Endodermal cell (in vitro differentiated cells): ENCODE measurements at regions not wholly inside any gene's neighbourhood (a gene's known extent, or its start where the extent isn't known, plus 50 kb on each side); places are given as distances from the start of the nearest gene placed in this dataset.

ENCODE experiments used
- DNase-seq: peaks from one replicate; pipeline ENCODE4 v3.0.0-alpha.2; 2017
- H3K27ac ChIP-seq: 2 replicates; pipeline ENCODE4 v1.5.1; 2013; ENCODE audit warnings: mild to moderate bottlenecking, low read depth, low read length, moderate library complexity
- H3K27me3 ChIP-seq: 2 replicates; pipeline ENCODE4 v1.6.1; 2013; ENCODE audit warnings: mild to moderate bottlenecking, low read length, moderate library complexity; ENCODE audit not compliant: insufficient read depth, control insufficient read depth, poor library complexity, severe bottlenecking
- H3K36me3 ChIP-seq: 2 replicates; pipeline ENCODE4 v1.7.0; 2013; ENCODE audit warnings: mild to moderate bottlenecking, low read length, moderate library complexity; ENCODE audit not compliant: control insufficient read depth, insufficient read depth
- H3K4me1 ChIP-seq: one replicate; pipeline ENCODE4 v1.7.0; 2013; ENCODE audit warnings: low read length; ENCODE audit not compliant: control insufficient read depth, insufficient read depth
- H3K4me3 ChIP-seq: 2 replicates; pipeline ENCODE4 v1.5.1; 2013; ENCODE audit warnings: mild to moderate bottlenecking, low read length, moderate library complexity
- H3K9ac ChIP-seq: 2 replicates; pipeline ENCODE4 v1.6.1; 2013; ENCODE audit warnings: mild to moderate bottlenecking, low read length, moderate library complexity; ENCODE audit not compliant: poor library complexity, severe bottlenecking; ENCODE audit errors: extremely low read depth
- H3K9me3 ChIP-seq: 2 replicates; pipeline ENCODE4 v1.6.1; 2013; ENCODE audit warnings: mild to moderate bottlenecking, low read length, moderate library complexity; ENCODE audit not compliant: control insufficient read depth
- H3K27ac Mint-ChIP-seq: 2 replicates; pipeline ENCODE4 v1.8.0; 2020; ENCODE audit warnings: mixed read lengths
- H3K27me3 Mint-ChIP-seq: 2 replicates; pipeline ENCODE4 v1.8.0; 2021; ENCODE audit warnings: mild to moderate bottlenecking, mixed read lengths; ENCODE audit not compliant: insufficient read depth
- H3K36me3 Mint-ChIP-seq: 2 replicates; pipeline ENCODE4 v1.8.0; 2020; ENCODE audit warnings: low read depth, mixed read lengths
- H3K4me1 Mint-ChIP-seq: 2 replicates; pipeline ENCODE4 v1.8.0; 2020; ENCODE audit warnings: mixed read lengths
- H3K4me3 Mint-ChIP-seq: 2 replicates; pipeline ENCODE4 v1.8.0; 2020; ENCODE audit warnings: mild to moderate bottlenecking, moderate library complexity, mixed read lengths
- H3K9me3 Mint-ChIP-seq: 2 replicates; pipeline ENCODE4 v1.8.0; 2020; ENCODE audit warnings: mild to moderate bottlenecking, mixed read lengths
- CTCF ChIP-seq: fragments of 200-600 bp; sonication (generic); conservative IDR thresholded peaks from 2 replicates; pipeline ENCODE4 v1.5.0; 2021; ENCODE audit warnings: antibody characterized with exemption, mild to moderate bottlenecking
- WGBS, 2 experiments: methylation state at CpG; one replicate each; pipeline versions ENCODE4 v1.1.5 to v1.1.7; 2013; ENCODE audit warnings: missing lambda C conversion rate in 2 of 2, mixed read lengths in 1 of 2; ENCODE audit not compliant: insufficient coverage in 1 of 2, insufficient read length in 1 of 2; 5-methylcytosine and 5-hydroxymethylcytosine counted together

- 87 to 100% methylated on average over 1 of the region's 1 CpG for WGBS, 2 experiments
- Histone ChIP-seq H3K9ac (no peak overlapping the region), H3K4me1 (no peaks in the 10 kb centered on the region), H3K4me3 (no peak overlapping the region), H3K27ac (no peak overlapping the region), H3K36me3 (no peaks in the 10 kb centered on the region), H3K9me3 (no peaks in the 10 kb centered on the region), H3K27me3 (peaks cover 17% of the 10 kb centered on the region)
- Mint-ChIP-seq H3K27ac (no peak overlapping the region), H3K27me3 (peaks cover 5% of the 10 kb centered on the region), H3K9me3 (peaks cover 2% of the 10 kb centered on the region), H3K4me1 (peaks cover 9% of the 10 kb centered on the region), H3K36me3 (no peaks in the 10 kb centered on the region), H3K4me3 (no peak overlapping the region)
- DNase-seq = no peak
- TF ChIP-seq CTCF = no peak
These were observed 298.0 kb downstream of the OLFM3 start for GRCh38 chr1:101698681-101699080.

- Histone ChIP-seq H3K4me1 (no peaks in the 10 kb centered on the region), H3K27ac (no peak overlapping the region), H3K36me3 (no peaks in the 10 kb centered on the region), H3K9ac (no peak overlapping the region), H3K4me3 (no peak overlapping the region), H3K9me3 (no peaks in the 10 kb centered on the region), H3K27me3 (peaks cover 35% of the 10 kb centered on the region)
- Mint-ChIP-seq H3K9me3 (peaks cover 2% of the 10 kb centered on the region), H3K36me3 (no peaks in the 10 kb centered on the region), H3K4me1 (peaks cover 16% of the 10 kb centered on the region), H3K4me3 (no peak overlapping the region), H3K27me3 (peaks cover 4% of the 10 kb centered on the region), H3K27ac (no peak overlapping the region)
- DNase-seq = no peak
- no peak for TF ChIP-seq CTCF
These were observed 291.8 kb downstream of the OLFM3 start for GRCh38 chr1:101704895-101705294.

- H3K4me1 Mint-ChIP-seq = peaks cover 13% of the 10 kb centered on the region
- H3K27me3 Mint-ChIP-seq = peaks cover 4% of the 10 kb centered on the region
- Histone ChIP-seq H3K27ac (no peak overlapping the region), H3K36me3 (no peaks in the 10 kb centered on the region), H3K27me3 (peaks cover 38% of the 10 kb centered on the region), H3K4me3 (no peak overlapping the region), H3K4me1 (no peaks in the 10 kb centered on the region), H3K9me3 (no peaks in the 10 kb centered on the region), H3K9ac (no peak overlapping the region)
- no peak overlapping the region for H3K27ac Mint-ChIP-seq
- no peak overlapping the region for H3K4me3 Mint-ChIP-seq
- no peak for TF ChIP-seq CTCF
- no peaks in the 10 kb centered on the region for H3K36me3 Mint-ChIP-seq
- peaks cover 2% of the 10 kb centered on the region for H3K9me3 Mint-ChIP-seq
- no peak for DNase-seq
These were observed 290.4 kb downstream of the OLFM3 start for GRCh38 chr1:101706366-101706765.
